ENCODE measurements at regions not wholly inside any gene's neighbourhood (a gene's known extent, or its start where the extent isn't known, plus 50 kb on each side); places are given as distances from the start of the nearest gene placed in this dataset.

DNA sequence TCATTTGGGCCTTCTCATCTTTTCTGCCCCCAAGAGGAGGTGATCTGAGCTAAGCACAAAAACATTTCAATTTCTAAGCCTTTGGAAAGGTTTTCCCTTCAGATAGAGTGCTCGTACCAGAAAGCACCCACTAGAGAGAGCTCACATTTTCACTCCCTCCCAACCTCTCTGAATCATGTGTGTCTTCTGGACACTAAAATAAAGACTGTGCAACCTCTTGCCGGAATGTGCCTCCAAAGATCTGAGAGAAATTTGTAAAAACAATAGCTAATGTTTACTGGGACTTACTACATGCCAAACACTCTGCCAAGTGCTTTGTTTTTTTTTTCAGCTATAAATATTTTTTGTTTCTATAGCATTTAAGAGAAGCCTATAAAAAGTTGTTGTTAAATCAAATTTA, 120.6 kb upstream of the LNX1 start:
- Histone ChIP-seq H3K36me3 (no peaks in the 10 kb centered on the region), H3K4me3 (no peak overlapping the region), H3K27me3 (no peaks in the 10 kb centered on the region), H3K4me1 (no peaks in the 10 kb centered on the region), H3K27ac (no peak overlapping the region), H3K9me3 (no peaks in the 10 kb centered on the region)
- TF ChIP-seq POLR2AphosphoS5 (IDR thresholded peaks at IDR 0.05) (no peak), POLR2A (IDR thresholded peaks at IDR 0.05) (no peak)
- TF ChIP-seq, protein P1, sequence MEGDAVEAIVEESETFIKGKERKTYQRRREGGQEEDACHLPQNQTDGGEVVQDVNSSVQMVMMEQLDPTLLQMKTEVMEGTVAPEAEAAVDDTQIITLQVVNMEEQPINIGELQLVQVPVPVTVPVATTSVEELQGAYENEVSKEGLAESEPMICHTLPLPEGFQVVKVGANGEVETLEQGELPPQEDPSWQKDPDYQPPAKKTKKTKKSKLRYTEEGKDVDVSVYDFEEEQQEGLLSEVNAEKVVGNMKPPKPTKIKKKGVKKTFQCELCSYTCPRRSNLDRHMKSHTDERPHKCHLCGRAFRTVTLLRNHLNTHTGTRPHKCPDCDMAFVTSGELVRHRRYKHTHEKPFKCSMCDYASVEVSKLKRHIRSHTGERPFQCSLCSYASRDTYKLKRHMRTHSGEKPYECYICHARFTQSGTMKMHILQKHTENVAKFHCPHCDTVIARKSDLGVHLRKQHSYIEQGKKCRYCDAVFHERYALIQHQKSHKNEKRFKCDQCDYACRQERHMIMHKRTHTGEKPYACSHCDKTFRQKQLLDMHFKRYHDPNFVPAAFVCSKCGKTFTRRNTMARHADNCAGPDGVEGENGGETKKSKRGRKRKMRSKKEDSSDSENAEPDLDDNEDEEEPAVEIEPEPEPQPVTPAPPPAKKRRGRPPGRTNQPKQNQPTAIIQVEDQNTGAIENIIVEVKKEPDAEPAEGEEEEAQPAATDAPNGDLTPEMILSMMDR (IDR thresholded peaks at IDR 0.05) = no peak
- intact Hi-C loops (cut with DNase I; ENCODE audit: low total_unique reads) = no loop called here
- no peak for DNase-seq (ENCODE audit: low spot score in 2 of 2)

DNA sequence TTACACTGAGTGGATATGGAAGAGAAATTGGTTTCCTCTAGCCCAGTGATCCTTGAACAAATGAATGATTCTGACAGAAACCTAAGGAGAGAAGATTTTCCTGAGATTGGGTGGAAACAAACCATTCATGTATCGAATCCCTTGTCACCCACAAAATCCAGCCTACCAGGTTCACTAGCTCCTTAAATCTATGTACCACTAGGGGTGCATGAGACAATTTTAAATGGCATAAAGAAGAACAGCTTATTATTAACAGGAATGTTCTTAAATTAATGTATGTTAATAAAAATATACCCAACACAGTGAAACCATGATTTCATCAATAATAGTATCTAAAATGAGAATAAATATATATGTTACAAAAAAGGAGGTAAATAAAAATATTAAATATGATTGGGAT, 118.4 kb upstream of the LNX1 start:
- no peaks in the 10 kb centered on the region for H3K4me1 ChIP-seq
- H3K4me3 ChIP-seq = no peak overlapping the region
- no peak overlapping the region for H3K27ac ChIP-seq
- no peaks in the 10 kb centered on the region for H3K27me3 ChIP-seq
- no peak for DNase-seq (ENCODE audit: low spot score in 2 of 2)
- intact Hi-C loops (cut with DNase I; ENCODE audit: low total_unique reads) = no loop called here
- TF ChIP-seq POLR2AphosphoS5 (IDR thresholded peaks at IDR 0.05) (no peak), POLR2A (IDR thresholded peaks at IDR 0.05) (no peak)
- TF ChIP-seq, protein P1 (IDR thresholded peaks at IDR 0.05) = no peak
- no peaks in the 10 kb centered on the region for H3K9me3 ChIP-seq
- no peaks in the 10 kb centered on the region for H3K36me3 ChIP-seq

DNA sequence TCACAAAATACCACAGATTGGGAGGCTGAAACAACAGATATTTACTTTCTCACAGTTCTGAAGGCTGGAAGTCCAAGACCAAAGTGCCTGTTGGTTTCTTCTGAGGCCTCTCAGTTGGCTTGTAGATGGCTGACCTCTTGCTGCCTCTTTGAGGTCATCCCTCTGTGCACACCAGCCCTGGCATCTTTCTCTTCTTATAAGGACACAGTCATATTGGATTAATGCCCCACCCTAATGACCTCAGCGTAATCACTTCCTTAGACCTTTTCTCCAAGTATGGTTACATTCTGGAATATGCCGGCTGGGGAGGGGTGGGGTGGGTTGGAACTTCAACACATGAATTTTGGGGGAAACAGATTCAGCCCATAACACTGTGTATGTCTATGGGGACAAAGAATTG, 116.2 kb upstream of the LNX1 start:
- Histone ChIP-seq H3K4me1 (peaks cover 0 to 12% of the 10 kb centered on the region in 2 donors), H3K27ac (no peak overlapping the region), H3K4me3 (no peak overlapping the region), H3K9me3 (no peaks in the 10 kb centered on the region), H3K27me3 (no peaks in the 10 kb centered on the region), H3K36me3 (no peaks in the 10 kb centered on the region)
- TF ChIP-seq POLR2A (IDR thresholded peaks at IDR 0.05) = no peak
- TF ChIP-seq, protein P1 (IDR thresholded peaks at IDR 0.05) = no peak
- TF ChIP-seq POLR2AphosphoS5 (IDR thresholded peaks at IDR 0.05) = no peak
- intact Hi-C loops (cut with DNase I; ENCODE audit: low total_unique reads) = no loop called here
- DNase-seq (ENCODE audit: low spot score in 2 of 2) = no peak

DNA sequence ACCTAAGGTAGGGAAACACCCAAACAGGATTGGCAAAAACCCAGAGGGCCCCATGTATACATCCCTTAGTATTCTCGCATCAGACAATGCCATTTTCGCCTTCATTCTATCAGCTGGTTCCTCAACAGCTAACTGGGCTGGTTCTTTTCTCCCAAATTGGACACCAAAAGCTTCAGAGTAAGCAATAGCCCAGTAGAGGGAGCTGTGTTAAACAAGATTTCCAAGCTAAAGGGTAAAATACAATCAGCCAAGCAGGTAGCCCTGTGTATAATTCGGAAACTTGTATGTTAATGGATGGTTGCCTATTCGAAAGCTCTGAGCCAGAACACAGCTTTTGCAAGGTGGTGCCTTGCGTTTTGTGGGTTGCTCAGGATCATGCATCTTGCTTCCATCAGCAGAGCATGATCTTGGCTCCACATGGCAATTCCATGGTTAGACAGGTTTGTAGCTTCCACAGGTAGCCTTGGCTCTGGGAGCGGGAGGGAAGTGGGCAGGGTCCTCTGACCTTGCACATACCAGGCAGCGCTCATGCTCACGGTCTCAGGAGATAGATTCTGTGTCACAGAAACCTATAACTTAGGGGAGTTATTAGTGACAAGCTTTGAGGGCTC, 115.2 kb upstream of the LNX1 start:
- Histone ChIP-seq H3K9me3 (no peaks in the 10 kb centered on the region), H3K27me3 (no peaks in the 10 kb centered on the region), H3K4me1 (peaks cover 0 to 16% of the 10 kb centered on the region in 2 donors), H3K36me3 (no peaks in the 10 kb centered on the region), H3K27ac (peak overlapping the region in 1 of 2 donors; percentile 35), H3K4me3 (no peak overlapping the region)
- intact Hi-C loops (cut with DNase I; ENCODE audit: low total_unique reads) = no loop called here
- no peak for DNase-seq (ENCODE audit: low spot score in 2 of 2)
- TF ChIP-seq, protein P1 (IDR thresholded peaks at IDR 0.05) = peak in 2 of 3 donors; percentile 29
- TF ChIP-seq POLR2AphosphoS5 (IDR thresholded peaks at IDR 0.05) (no peak), POLR2A (IDR thresholded peaks at IDR 0.05) (no peak)

DNA sequence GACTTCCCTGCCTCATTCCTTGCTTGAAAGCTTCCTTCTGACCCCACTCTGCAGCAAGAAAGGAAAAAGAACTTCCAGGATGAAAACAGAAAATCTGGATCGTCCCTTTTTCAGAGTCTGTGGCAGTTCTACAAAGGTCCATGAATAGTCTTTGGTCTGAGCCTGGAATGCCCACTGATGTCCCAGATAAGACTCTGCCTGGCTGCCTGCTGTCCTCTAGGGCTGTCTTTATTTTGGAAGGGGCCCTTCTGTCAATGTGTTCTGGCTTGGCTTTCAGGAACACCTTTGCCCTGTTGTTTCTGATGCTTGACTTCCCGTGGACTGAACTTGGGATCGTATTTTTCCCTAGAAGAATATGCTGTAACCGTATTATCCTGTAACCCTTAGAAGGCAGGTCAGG, 114.7 kb upstream of the LNX1 start:
- Histone ChIP-seq H3K27me3 (no peaks in the 10 kb centered on the region), H3K4me3 (no peak overlapping the region), H3K36me3 (no peaks in the 10 kb centered on the region), H3K27ac (peak overlapping the region; percentile 11 to 35), H3K9me3 (no peaks in the 10 kb centered on the region), H3K4me1 (peaks cover 0 to 16% of the 10 kb centered on the region in 2 donors)
- no peak for TF ChIP-seq POLR2AphosphoS5 (IDR thresholded peaks at IDR 0.05)
- TF ChIP-seq, protein P1 (IDR thresholded peaks at IDR 0.05) = no peak
- intact Hi-C loops (cut with DNase I; ENCODE audit: low total_unique reads) = no loop called here
- DNase-seq (ENCODE audit: low spot score in 2 of 2) = no peak
